NCI-H345 (cell line): ENCODE measurements at regions not wholly inside any gene's neighbourhood (a gene's known extent, or its start where the extent isn't known, plus 50 kb on each side); places are given as distances from the start of the nearest gene placed in this dataset.
"Not testable (repeated sequence)": the region's sequence is repeated elsewhere in the genome, so short reads cannot be mapped to it uniquely, and the experiment has no call there.

Experiments used
- DNase-seq: peaks from one replicate; lab custom pipeline; 2025; lab: John Stamatoyannopoulos, UW

- not testable (repeated sequence) for DNase-seq
Observed at GRCh38 chr2:234693191-234693590, 196.3 kb upstream of the ARL4C start.

- DNase-seq, result peak; percentile 87
Observed at GRCh38 chr2:234691968-234692955, 195.4 kb upstream of the ARL4C start.

GRCh38 chr2:234691214-234691575 lies 194.3 kb upstream of the ARL4C start:
- DNase-seq, result peak; percentile 99

- peak; percentile 99 for DNase-seq
Observed at GRCh38 chr2:234690569-234691213, 193.8 kb upstream of the ARL4C start.

DNA sequence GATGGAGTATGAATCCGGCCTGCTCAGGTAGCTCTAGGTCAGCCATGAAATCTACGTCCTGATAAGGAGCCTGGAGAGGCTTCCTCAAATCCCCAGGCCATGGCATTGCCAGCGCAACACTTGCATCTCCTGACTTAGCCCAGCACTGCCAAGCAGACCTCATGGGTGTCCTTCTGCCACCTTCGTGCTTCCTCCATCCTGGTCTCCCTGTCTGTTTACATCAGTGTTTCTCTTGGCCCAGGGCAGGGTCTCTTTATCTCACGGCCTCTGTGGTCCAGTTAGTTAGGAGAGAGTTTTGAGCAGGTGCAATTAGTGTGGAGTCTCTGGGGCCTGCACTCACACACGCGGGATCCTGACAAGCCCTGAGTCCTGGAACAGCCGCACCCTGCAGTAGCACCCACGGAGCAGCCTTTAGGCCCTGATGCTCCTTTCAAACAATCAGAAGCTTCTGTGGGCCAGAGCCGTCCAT lies 193.1 kb upstream of the ARL4C start:
- no peak for DNase-seq

DNA sequence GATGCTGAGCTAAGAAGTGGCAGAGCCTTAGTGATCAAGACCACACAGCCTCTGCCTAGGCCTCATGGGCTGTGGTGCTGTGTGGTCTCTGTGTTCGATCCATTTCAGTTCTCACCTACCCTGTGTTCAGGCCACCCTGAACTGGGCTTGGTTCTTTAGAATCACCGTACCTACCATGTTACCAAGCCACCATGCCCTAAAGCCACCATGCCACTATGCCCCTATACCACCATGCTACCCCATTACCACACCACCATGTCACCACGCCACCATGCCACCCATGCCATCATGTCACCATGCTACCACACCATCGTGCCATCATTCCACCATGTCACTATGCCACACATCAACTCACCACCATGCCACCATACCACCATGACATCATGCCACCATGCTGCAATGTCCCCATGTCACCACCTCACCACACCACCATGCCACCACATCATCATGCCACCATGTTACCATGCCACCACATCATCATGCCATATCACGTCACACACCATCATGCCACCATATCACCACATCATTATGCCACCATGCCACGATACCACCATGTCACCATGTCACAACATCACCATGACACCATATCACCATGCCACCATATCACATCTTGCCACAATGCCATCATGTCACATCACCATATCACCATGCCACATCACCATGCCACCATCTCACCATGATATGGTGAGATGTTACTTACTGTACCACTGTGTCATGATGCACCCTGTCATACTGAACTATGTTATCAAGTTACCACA lies 191.0 kb upstream of the ARL4C start:
- DNase-seq, result no peak

GRCh38 chr2:234686088-234686890 lies 189.4 kb upstream of the ARL4C start:
- no peak for DNase-seq

DNA sequence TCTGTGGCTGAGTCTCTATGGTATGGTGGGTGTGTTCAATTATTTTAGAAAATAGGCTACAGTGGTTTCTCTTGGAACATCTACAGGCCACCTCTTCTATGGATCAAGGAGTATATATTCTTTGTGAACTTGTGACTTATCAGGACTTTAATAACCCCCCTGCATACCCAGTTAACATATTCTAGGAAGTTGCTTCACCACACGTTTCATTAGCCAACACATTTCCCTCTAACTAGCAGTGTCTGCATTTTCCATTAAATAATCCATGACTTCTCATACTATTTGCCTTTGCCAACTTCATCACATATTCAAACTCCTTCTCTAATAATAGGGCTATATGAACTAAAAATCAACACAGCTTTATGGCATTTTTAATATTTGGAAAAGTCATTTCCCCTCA lies 187.6 kb upstream of the ARL4C start:
- no peak for DNase-seq

DNA sequence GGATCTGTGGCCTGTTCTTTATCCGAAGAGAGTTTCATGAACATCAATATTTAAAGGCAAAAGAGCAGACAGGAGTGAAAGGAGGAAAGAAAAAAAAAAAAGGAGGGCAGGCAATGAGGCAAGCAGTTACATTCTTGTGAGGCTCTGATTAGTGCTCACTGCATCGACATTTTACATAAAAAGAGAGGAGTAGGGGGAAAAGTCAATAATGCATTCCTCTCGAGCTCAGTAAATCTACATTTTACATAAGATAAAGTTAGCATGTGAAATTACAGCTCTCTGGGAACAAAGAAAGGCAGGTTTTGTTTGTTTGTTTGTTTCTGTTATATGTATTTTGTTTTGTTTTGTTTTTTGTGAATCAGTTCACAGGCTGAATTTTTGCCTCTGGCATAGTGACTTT lies 187.1 kb upstream of the ARL4C start:
- no peak for DNase-seq

GRCh38 chr2:234682492-234683228 lies 185.8 kb upstream of the ARL4C start:
- DNase-seq, result peak; percentile 94

- peak; percentile 84 for DNase-seq
Observed at GRCh38 chr2:234680688-234681619, 184.1 kb upstream of the ARL4C start.

DNA sequence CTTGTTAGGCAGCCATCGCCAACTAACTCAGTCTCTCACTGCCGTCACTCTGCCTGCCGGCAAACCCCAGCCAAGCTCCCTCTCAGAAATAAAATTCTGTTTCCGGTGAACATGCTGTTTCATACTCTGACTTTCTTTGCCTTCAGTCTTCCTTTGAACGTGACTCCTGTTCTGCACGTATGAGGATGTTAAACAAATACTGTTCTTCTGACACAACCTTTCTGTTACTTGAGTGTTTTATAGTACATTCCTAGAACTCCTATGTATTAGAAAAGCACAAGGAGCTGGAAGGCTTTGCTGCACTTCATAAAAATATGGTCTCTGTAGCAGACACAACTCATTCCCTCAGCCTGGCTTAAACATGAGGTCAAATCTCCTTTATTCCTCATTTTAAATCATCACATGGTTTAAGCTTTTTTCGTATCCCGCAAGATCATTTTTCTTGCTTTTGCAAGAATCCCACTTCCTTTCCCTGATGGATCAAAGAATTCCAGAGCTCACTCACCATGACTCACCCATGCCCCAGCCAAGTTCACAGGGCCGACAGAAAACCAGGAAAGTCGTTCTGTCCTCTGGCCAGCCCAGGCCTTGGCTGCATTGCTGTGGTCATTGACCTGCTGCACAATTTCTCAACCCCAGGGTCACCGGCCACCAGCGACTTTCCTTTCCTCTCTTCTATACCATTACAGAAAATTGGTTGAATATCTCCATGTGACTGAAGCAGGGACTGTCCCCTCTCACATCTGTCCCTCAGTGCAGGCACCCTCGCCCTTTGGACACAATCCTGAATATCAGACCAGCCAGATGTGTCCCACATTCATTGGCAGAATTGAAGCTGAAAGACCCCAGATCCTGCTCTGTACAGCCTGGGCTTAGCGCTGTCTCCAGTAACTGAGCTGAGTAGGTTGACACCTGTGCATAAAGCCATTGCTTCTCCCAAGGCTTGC lies 183.1 kb upstream of the ARL4C start:
- DNase-seq, result no peak

- DNase-seq, result no peak
Observed at GRCh38 chr2:234679301-234679740, 182.4 kb upstream of the ARL4C start.

DNA sequence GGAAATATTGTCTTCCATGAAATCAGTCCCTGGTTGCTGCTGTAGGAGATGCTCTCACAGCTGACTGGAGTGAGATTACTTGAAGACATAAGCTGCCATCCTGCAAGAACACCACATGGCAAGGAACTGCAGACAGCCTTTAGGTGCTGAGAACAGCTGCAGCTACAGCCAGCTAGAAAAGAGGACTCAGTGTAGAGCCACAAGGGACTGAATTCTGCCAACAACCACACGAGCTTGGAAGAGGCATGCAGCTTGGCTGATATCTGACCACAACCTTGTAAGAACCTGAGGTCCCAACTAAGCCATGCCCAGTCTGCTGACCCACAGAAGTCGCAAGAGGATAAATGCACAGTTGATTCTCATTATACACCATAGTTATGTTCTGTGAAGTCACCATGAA lies 181.8 kb upstream of the ARL4C start:
- no peak for DNase-seq

DNA sequence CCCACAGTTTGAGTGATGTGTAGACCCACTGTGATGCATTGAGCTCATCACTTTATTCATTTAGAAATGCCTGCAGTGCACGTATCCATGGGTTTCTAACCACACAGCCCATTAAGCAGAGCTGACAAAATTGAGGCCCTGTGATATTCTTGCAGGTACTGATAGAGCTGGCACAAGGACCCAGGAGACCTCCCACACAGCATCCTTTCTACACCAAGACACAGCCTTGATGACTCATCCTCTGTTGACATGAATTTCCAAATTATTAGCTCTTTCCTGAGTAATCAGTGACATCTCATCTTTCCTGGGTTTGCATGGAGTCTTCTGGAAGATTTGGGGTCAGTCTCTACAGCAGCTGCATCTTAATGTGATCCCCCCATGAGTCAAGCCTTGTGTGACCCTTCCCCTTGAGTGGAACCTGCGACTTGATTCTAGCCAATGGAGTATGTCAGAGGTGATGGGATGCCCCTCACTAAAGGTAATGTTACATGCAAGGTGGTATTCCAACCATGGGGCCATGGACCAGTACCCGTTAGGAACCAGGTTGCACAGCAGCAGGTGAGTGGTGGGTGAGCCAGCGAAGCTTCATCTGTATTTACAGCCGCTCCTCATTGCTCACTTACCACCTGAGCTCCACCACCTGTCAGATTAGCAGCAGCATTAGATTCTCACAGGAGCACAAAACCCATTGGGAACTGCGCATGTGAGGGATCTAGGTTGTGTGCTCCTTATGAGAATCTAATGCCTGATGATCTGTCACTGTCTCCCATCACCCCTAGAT lies 181.1 kb upstream of the ARL4C start:
- peak; percentile 27 for DNase-seq

DNA sequence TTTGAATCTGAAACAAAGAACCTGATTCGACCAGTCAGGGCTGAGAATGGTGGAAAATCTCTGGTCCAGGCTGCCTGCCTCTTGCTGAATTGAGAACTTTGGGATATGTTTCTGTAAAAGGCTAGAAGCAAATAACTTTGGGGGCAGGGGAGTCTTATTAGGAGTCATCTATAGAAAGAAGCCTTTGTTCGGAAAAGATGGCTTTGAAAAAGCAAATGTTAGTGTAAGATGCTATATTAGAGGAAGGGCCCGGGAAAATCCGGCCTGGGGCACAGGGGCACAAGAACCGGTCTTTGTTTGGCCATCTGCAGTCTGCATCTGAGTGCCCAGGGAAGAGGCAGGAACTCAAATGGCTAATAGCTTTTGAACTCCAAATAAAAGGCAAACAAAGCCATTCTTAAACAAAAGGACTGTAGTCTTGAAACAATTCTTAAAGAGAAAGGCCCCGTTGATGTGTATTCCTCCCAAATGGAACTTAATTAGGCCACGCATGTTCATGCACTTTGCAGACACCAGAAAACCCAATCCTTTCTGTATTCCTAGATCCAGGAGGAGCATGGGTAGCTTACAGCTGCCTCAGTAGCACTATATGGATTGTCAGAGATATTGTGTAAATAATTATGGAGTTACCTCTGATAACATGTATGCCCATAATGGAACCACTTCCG lies 180.0 kb upstream of the ARL4C start:
- DNase-seq, result peak; percentile 42

DNA sequence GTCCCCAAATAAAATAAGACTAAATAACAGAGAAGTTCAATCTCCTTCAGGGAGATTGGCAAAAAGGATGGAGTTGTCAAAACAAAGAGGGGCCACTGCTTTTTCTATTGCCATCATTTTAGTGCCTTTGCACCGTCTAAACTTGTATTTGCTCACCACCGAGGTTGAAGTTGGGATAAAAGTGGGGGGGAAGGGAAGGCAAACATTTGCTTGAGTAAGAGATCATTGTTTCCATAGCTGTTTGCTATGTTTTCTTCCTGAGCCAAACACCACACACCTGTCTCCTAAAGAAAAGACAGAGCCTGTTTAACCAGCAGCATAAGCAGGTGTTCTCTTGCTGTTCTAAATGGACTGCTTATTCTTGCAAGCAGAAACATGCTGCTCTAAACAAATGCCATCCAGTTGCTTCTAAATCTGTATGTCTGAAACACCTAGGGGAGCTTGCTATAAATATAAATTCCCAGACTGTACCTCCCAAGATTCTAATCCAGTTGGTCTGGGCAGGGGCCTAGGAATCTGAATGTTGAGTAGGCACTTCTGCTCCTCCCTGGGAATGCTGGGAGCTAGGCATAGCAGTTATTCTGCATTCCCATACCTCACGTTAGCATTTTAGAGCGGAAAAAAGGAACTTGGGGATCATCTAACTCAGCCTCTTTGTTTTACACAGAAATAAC lies 179.4 kb upstream of the ARL4C start:
- peak; percentile 96 for DNase-seq
